GM23338 (cell line): ENCODE measurements at regions not wholly inside any gene's neighbourhood (a gene's known extent, or its start where the extent isn't known, plus 50 kb on each side); places are given as distances from the start of the nearest gene placed in this dataset.

Source experiments
- ATAC-seq: fragments of 200-7000 bp; cut with Tn5 transposase; 3 replicates; pipeline ENCODE4 v1.9.1; 2020
- DNase-seq: peaks from one replicate; pipeline ENCODE4 v3.0.0-alpha.2; 2015; ENCODE audit warnings: low spot score
- H2AFZ ChIP-seq: fragments of 200-600 bp; sonication (generic); 2 replicates; pipeline ENCODE4 v1.8.0; 2016; ENCODE audit warnings: antibody characterized with exemption, mild to moderate bottlenecking, moderate library complexity
- H3F3A ChIP-seq: fragments of 200-600 bp; sonication (generic); replicated peaks from 2 replicates; pipeline ENCODE4 v1.8.0; 2017; ENCODE audit warnings: antibody characterized with exemption, mixed run types, low read depth
- H3K27ac ChIP-seq: fragments of 200-600 bp; sonication (generic); 2 replicates; pipeline ENCODE4 v1.6.1; 2016; ENCODE audit warnings: low read depth
- H3K27me3 ChIP-seq: fragments of 200-600 bp; sonication (generic); 2 replicates; pipeline ENCODE4 v1.8.0; 2016; ENCODE audit warnings: mild to moderate bottlenecking, mixed run types, moderate library complexity; ENCODE audit not compliant: insufficient read depth
- H3K36me3 ChIP-seq: fragments of 200-600 bp; sonication (generic); 2 replicates; pipeline ENCODE4 v1.8.0; 2016; ENCODE audit warnings: mild to moderate bottlenecking; ENCODE audit not compliant: insufficient read depth
- H3K4me1 ChIP-seq: fragments of 200-600 bp; sonication (generic); 2 replicates; pipeline ENCODE4 v1.8.0; 2016; ENCODE audit warnings: mild to moderate bottlenecking, moderate library complexity; ENCODE audit not compliant: insufficient read depth
- H3K4me2 ChIP-seq: fragments of 200-600 bp; sonication (generic); 2 replicates; pipeline ENCODE4 v1.7.1; 2017; ENCODE audit warnings: mixed run types
- H3K4me3 ChIP-seq: fragments of 200-600 bp; sonication (generic); 2 replicates; pipeline ENCODE4 v1.6.1; 2016; ENCODE audit warnings: mixed run types
- H3K79me2 ChIP-seq: fragments of 200-600 bp; sonication (generic); replicated peaks from 2 replicates; pipeline ENCODE4 v1.8.0; 2017; ENCODE audit warnings: mild to moderate bottlenecking; ENCODE audit not compliant: insufficient read depth
- H3K9me2 ChIP-seq: fragments of 200-600 bp; sonication (generic); 2 replicates; pipeline ENCODE4 v1.8.0; 2017; ENCODE audit not compliant: insufficient read depth
- H4K20me1 ChIP-seq: fragments of 200-600 bp; sonication (generic); replicated peaks from 2 replicates; pipeline ENCODE4 v1.8.0; 2017; ENCODE audit warnings: mild to moderate bottlenecking; ENCODE audit not compliant: insufficient read depth
- H3K27ac Mint-ChIP-seq: 2 replicates; pipeline ENCODE4 v1.8.0; 2020; ENCODE audit warnings: inconsistent platforms, mild to moderate bottlenecking, moderate library complexity, mixed read lengths
- H3K27me3 Mint-ChIP-seq: 3 replicates; pipeline ENCODE4 v1.8.0; 2022; ENCODE audit warnings: low read depth, mild to moderate bottlenecking, moderate library complexity, mixed read lengths, inconsistent platforms; ENCODE audit not compliant: insufficient read depth, poor library complexity
- H3K36me3 Mint-ChIP-seq: 3 replicates; pipeline ENCODE4 v1.8.0; 2021; ENCODE audit warnings: low read depth, mild to moderate bottlenecking, inconsistent platforms, moderate library complexity, mixed read lengths
- H3K4me1 Mint-ChIP-seq: 3 replicates; pipeline ENCODE4 v1.8.0; 2020; ENCODE audit warnings: mild to moderate bottlenecking, inconsistent platforms, mixed read lengths
- H3K4me3 Mint-ChIP-seq: 3 replicates; pipeline ENCODE4 v1.8.0; 2021; ENCODE audit warnings: moderate library complexity, mild to moderate bottlenecking, inconsistent platforms, mixed read lengths
- H3K9me3 Mint-ChIP-seq: 3 replicates; pipeline ENCODE4 v1.8.0; 2020; ENCODE audit warnings: moderate library complexity, mild to moderate bottlenecking, inconsistent platforms, mixed read lengths
- CREB1 ChIP-seq: fragments of 250-450 bp; sonication (Bioruptor Pico); IDR thresholded peaks from 2 replicates; pipeline ENCODE4 v1.5.0; 2020; ENCODE audit warnings: low read depth, mild to moderate bottlenecking, moderate library complexity
- CTCF ChIP-seq, 2 experiments: fragments of 200-600 bp in 1 of 2; sonication (generic) in 1 of 2; conservative IDR thresholded peaks; 2 replicates each; pipeline versions ENCODE4 v1.5.1 to v1.6.1; 2016 to 2017; ENCODE audit warnings: antibody characterized with exemption in 2 of 2, low read depth in 2 of 2, mild to moderate bottlenecking in 2 of 2, moderate library complexity in 1 of 2
- ETS1 ChIP-seq: IDR thresholded peaks from 2 replicates; pipeline ENCODE4 v1.6.1; 2016; ENCODE audit warnings: antibody characterized with exemption
- EZH2 ChIP-seq: fragments of 200-600 bp; sonication (generic); IDR thresholded peaks from one replicate; pipeline ENCODE4 v1.8.0; 2017; ENCODE audit warnings: antibody characterized with exemption, mild to moderate bottlenecking, low read depth; ENCODE audit not compliant: unreplicated experiment
- EZH2phosphoT487 ChIP-seq: fragments of 200-600 bp; sonication (generic); IDR thresholded peaks from one replicate; pipeline ENCODE4 v1.8.1; 2018; ENCODE audit warnings: antibody characterized with exemption; ENCODE audit not compliant: unreplicated experiment
- JUNB ChIP-seq: IDR thresholded peaks from one replicate; pipeline ENCODE4 v1.6.1; 2016; ENCODE audit warnings: antibody characterized with exemption; ENCODE audit not compliant: unreplicated experiment
- NANOG ChIP-seq: IDR thresholded peaks from 2 replicates; pipeline ENCODE4 v1.6.1; 2016; ENCODE audit warnings: antibody characterized with exemption, borderline replicate concordance
- POLR2AphosphoS5 ChIP-seq: IDR thresholded peaks from 2 replicates; pipeline ENCODE4 v1.6.1; 2016; ENCODE audit warnings: antibody characterized with exemption, low read depth
- STAT1 ChIP-seq: IDR thresholded peaks from one replicate; pipeline ENCODE4 v1.6.1; 2016; ENCODE audit warnings: antibody characterized with exemption; ENCODE audit not compliant: unreplicated experiment
- ZNF114 ChIP-seq: fragments of 250-450 bp; sonication (Bioruptor Pico); IDR thresholded peaks from 2 replicates; pipeline ENCODE4 v1.5.0; 2020; ENCODE audit warnings: mild to moderate bottlenecking, moderate library complexity
- ZNF331 ChIP-seq: fragments of 250-450 bp; sonication (Bioruptor Pico); IDR thresholded peaks from 2 replicates; pipeline ENCODE4 v1.5.0; 2020; ENCODE audit warnings: low read depth, mild to moderate bottlenecking, moderate library complexity
- TF ChIP-seq, protein P1 (sequence below): fragments of 250-450 bp; sonication (Bioruptor Pico); IDR thresholded peaks from 2 replicates; pipeline ENCODE4 v1.5.0; 2020; ENCODE audit warnings: mild to moderate bottlenecking, moderate library complexity
- TF ChIP-seq, protein P2 (sequence below): IDR thresholded peaks from one replicate; pipeline ENCODE4 v1.6.1; 2018; ENCODE audit warnings: antibody characterized with exemption; ENCODE audit not compliant: unreplicated experiment

- H3K4me1 Mint-ChIP-seq, result peaks cover 10% of the 10 kb centered on the region
- no peak overlapping the region for H3K4me3 Mint-ChIP-seq
- Histone ChIP-seq H3K27ac (no peak overlapping the region), H3F3A (no peaks in the 10 kb centered on the region), H3K9me2 (0 out of 2 replicates have a peak, but pooled peaks cover 3% of the 10 kb centered on the region), H3K27me3 (no peaks in the 10 kb centered on the region), H4K20me1 (no peaks in the 10 kb centered on the region), H3K4me1 (peaks cover 13% of the 10 kb centered on the region), H2AFZ (no peak overlapping the region), H3K36me3 (no peaks in the 10 kb centered on the region), H3K4me2 (no peak overlapping the region), H3K4me3 (no peak overlapping the region), H3K79me2 (no peaks in the 10 kb centered on the region)
- H3K27ac Mint-ChIP-seq, result no peak overlapping the region
- TF ChIP-seq EZH2, result no peak
- TF ChIP-seq ZNF114, result no peak
- TF ChIP-seq JUNB, result no peak
- TF ChIP-seq CREB1, result no peak
- TF ChIP-seq ETS1, result no peak
- TF ChIP-seq, protein P1, sequence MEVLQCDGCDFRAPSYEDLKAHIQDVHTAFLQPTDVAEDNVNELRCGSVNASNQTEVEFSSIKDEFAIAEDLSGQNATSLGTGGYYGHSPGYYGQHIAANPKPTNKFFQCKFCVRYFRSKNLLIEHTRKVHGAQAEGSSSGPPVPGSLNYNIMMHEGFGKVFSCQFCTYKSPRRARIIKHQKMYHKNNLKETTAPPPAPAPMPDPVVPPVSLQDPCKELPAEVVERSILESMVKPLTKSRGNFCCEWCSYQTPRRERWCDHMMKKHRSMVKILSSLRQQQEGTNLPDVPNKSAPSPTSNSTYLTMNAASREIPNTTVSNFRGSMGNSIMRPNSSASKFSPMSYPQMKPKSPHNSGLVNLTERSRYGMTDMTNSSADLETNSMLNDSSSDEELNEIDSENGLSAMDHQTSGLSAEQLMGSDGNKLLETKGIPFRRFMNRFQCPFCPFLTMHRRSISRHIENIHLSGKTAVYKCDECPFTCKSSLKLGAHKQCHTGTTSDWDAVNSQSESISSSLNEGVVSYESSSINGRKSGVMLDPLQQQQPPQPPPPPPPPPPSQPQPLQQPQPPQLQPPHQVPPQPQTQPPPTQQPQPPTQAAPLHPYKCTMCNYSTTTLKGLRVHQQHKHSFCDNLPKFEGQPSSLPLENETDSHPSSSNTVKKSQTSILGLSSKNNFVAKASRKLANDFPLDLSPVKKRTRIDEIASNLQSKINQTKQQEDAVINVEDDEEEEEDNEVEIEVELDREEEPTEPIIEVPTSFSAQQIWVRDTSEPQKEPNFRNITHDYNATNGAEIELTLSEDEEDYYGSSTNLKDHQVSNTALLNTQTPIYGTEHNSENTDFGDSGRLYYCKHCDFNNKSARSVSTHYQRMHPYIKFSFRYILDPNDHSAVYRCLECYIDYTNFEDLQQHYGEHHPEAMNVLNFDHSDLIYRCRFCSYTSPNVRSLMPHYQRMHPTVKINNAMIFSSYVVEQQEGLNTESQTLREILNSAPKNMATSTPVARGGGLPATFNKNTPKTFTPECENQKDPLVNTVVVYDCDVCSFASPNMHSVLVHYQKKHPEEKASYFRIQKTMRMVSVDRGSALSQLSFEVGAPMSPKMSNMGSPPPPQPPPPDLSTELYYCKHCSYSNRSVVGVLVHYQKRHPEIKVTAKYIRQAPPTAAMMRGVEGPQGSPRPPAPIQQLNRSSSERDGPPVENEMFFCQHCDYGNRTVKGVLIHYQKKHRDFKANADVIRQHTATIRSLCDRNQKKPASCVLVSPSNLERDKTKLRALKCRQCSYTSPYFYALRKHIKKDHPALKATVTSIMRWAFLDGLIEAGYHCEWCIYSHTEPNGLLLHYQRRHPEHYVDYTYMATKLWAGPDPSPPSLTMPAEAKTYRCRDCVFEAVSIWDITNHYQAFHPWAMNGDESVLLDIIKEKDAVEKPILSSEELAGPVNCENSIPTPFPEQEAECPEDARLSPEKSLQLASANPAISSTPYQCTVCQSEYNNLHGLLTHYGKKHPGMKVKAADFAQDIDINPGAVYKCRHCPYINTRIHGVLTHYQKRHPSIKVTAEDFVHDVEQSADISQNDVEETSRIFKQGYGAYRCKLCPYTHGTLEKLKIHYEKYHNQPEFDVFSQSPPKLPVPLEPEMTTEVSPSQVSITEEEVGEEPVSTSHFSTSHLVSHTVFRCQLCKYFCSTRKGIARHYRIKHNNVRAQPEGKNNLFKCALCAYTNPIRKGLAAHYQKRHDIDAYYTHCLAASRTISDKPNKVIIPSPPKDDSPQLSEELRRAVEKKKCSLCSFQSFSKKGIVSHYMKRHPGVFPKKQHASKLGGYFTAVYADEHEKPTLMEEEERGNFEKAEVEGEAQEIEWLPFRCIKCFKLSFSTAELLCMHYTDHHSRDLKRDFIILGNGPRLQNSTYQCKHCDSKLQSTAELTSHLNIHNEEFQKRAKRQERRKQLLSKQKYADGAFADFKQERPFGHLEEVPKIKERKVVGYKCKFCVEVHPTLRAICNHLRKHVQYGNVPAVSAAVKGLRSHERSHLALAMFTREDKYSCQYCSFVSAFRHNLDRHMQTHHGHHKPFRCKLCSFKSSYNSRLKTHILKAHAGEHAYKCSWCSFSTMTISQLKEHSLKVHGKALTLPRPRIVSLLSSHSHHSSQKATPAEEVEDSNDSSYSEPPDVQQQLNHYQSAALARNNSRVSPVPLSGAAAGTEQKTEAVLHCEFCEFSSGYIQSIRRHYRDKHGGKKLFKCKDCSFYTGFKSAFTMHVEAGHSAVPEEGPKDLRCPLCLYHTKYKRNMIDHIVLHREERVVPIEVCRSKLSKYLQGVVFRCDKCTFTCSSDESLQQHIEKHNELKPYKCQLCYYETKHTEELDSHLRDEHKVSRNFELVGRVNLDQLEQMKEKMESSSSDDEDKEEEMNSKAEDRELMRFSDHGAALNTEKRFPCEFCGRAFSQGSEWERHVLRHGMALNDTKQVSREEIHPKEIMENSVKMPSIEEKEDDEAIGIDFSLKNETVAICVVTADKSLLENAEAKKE (CRISPR knock-in tag), result no peak
- no peak for TF ChIP-seq STAT1
- TF ChIP-seq CTCF (conservative IDR thresholded peaks at IDR 0.05; ENCODE audit: low read depth in 2 of 2), result no peak
- TF ChIP-seq EZH2phosphoT487, result no peak
- TF ChIP-seq ZNF331 (CRISPR knock-in tag), result no peak
- TF ChIP-seq, protein P2, sequence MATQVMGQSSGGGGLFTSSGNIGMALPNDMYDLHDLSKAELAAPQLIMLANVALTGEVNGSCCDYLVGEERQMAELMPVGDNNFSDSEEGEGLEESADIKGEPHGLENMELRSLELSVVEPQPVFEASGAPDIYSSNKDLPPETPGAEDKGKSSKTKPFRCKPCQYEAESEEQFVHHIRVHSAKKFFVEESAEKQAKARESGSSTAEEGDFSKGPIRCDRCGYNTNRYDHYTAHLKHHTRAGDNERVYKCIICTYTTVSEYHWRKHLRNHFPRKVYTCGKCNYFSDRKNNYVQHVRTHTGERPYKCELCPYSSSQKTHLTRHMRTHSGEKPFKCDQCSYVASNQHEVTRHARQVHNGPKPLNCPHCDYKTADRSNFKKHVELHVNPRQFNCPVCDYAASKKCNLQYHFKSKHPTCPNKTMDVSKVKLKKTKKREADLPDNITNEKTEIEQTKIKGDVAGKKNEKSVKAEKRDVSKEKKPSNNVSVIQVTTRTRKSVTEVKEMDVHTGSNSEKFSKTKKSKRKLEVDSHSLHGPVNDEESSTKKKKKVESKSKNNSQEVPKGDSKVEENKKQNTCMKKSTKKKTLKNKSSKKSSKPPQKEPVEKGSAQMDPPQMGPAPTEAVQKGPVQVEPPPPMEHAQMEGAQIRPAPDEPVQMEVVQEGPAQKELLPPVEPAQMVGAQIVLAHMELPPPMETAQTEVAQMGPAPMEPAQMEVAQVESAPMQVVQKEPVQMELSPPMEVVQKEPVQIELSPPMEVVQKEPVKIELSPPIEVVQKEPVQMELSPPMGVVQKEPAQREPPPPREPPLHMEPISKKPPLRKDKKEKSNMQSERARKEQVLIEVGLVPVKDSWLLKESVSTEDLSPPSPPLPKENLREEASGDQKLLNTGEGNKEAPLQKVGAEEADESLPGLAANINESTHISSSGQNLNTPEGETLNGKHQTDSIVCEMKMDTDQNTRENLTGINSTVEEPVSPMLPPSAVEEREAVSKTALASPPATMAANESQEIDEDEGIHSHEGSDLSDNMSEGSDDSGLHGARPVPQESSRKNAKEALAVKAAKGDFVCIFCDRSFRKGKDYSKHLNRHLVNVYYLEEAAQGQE, result no peak
- TF ChIP-seq NANOG, result no peak
- no peak for TF ChIP-seq POLR2AphosphoS5
- no peaks in the 10 kb centered on the region for H3K27me3 Mint-ChIP-seq
- H3K9me3 Mint-ChIP-seq, result no peaks in the 10 kb centered on the region
- ATAC-seq, result no peak
- no peaks in the 10 kb centered on the region for H3K36me3 Mint-ChIP-seq
- no peak for DNase-seq
Observed at GRCh38 chr10:118118716-118119115, 72.0 kb upstream of the RAB11FIP2 start.
